Femur (tissue), 1 donor: ENCODE measurements at regions not wholly inside any gene's neighbourhood (a gene's known extent, or its start where the extent isn't known, plus 50 kb on each side); places are given as distances from the start of the nearest gene placed in this dataset.
A peak's percentile ranks its signal among the peaks of the same experiment; 100 is the strongest.

ENCODE experiments used
- DNase-seq: peaks from one replicate; pipeline ENCODE4 v3.0.0-alpha.2; 2017

- no peak for DNase-seq
These were observed 80.8 kb upstream of the SEMA6A start for GRCh38 chr5:116655431-116655830.

GRCh38 chr5:116654925-116655324 is 80.3 kb upstream of the SEMA6A start:
- no peak for DNase-seq

GRCh38 chr5:116652903-116653302 is 78.3 kb upstream of the SEMA6A start:
- no peak for DNase-seq

- peak; percentile 78 for DNase-seq
These were observed 77.6 kb upstream of the SEMA6A start for GRCh38 chr5:116652196-116652729.

GRCh38 chr5:116651653-116652052 is 77.0 kb upstream of the SEMA6A start:
- no peak for DNase-seq

- no peak for DNase-seq
These were observed 76.3 kb upstream of the SEMA6A start for GRCh38 chr5:116650964-116651363.

- DNase-seq: no peak
These were observed 75.9 kb upstream of the SEMA6A start for GRCh38 chr5:116650544-116650943.

- DNase-seq: no peak
These were observed 72.1 kb upstream of the SEMA6A start for GRCh38 chr5:116646611-116647289.

- DNase-seq: no peak
These were observed 71.0 kb upstream of the SEMA6A start for GRCh38 chr5:116645627-116646026.

- no peak for DNase-seq
These were observed 65.6 kb upstream of the SEMA6A start for GRCh38 chr5:116640236-116640635.

GRCh38 chr5:116637149-116637740 is 62.6 kb upstream of the SEMA6A start:
- no peak for DNase-seq

GRCh38 chr5:116632890-116633289 is 58.3 kb upstream of the SEMA6A start:
- DNase-seq: no peak

- DNase-seq: no peak
These were observed 56.5 kb upstream of the SEMA6A start for GRCh38 chr5:116631147-116631546.

- DNase-seq: no peak
These were observed 54.5 kb upstream of the SEMA6A start for GRCh38 chr5:116629168-116629567.

- DNase-seq: no peak
These were observed 52.5 kb upstream of the SEMA6A start for GRCh38 chr5:116626945-116627679.

GRCh38 chr5:116626272-116626723 is 51.7 kb upstream of the SEMA6A start:
- DNase-seq: peak; percentile 89
